Type B pancreatic cell (in vitro differentiated cells): ENCODE measurements at regions not wholly inside any gene's neighbourhood (a gene's known extent, or its start where the extent isn't known, plus 50 kb on each side); places are given as distances from the start of the nearest gene placed in this dataset.

Experiments
- DNase-seq: peaks from one replicate; pipeline ENCODE4 v3.0.0; 2021; ENCODE audit warnings: mixed read lengths; ENCODE audit not compliant: unreplicated experiment; ENCODE audit errors: extremely low spot score
- H3K27ac Mint-ChIP-seq: 2 replicates; pipeline ENCODE4 v1.8.0; 2021; ENCODE audit warnings: mild to moderate bottlenecking, mixed read lengths
- H3K27me3 Mint-ChIP-seq: 2 replicates; pipeline ENCODE4 v1.8.0; 2021; ENCODE audit warnings: mixed read lengths
- H3K36me3 Mint-ChIP-seq: 2 replicates; pipeline ENCODE4 v1.8.0; 2021; ENCODE audit warnings: mixed read lengths
- H3K4me1 Mint-ChIP-seq: one replicate; pipeline ENCODE4 v1.8.0; 2021; ENCODE audit warnings: mixed read lengths; ENCODE audit not compliant: unreplicated experiment
- H3K4me3 Mint-ChIP-seq: 2 replicates; pipeline ENCODE4 v1.8.0; 2021; ENCODE audit warnings: mild to moderate bottlenecking, mixed read lengths
- H3K9me3 Mint-ChIP-seq: 2 replicates; pipeline ENCODE4 v1.8.0; 2021; ENCODE audit warnings: mixed read lengths
- CTCF ChIP-seq: fragments of 200-600 bp; sonication (generic); conservative IDR thresholded peaks from 2 replicates; pipeline ENCODE4 v1.5.0; 2021; ENCODE audit warnings: antibody characterized with exemption, mild to moderate bottlenecking

- no peak overlapping the region for H3K27ac Mint-ChIP-seq
- H3K27me3 Mint-ChIP-seq: no peaks in the 10 kb centered on the region
- H3K4me1 Mint-ChIP-seq: peaks cover 6% of the 10 kb centered on the region
- H3K36me3 Mint-ChIP-seq: no peaks in the 10 kb centered on the region
- TF ChIP-seq CTCF: no peak
- no peak for DNase-seq
- H3K4me3 Mint-ChIP-seq: no peak overlapping the region
- no peaks in the 10 kb centered on the region for H3K9me3 Mint-ChIP-seq
These were observed 306.1 kb downstream of the ZEB2 start for GRCh38 chr2:144213797-144214196.

DNA sequence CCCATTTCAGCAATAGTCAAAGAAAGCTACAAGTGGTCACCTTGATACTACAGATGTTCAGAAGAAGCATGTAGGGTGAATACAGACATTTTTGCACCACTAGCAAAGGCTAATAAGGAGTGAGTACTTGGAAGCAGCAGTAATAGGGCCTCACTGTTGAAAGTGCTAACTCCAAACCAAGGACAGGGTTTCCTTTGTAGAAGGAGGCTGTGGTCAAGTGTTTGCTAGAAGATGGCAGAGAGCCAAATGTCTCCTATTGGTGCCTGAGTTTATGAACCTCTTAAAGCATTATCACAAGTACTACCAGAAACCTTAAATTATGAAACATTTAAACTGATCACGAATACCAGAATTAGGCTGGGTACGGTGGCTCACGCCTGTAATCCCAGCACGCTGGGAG, 308.1 kb downstream of the ZEB2 start:
- H3K4me1 Mint-ChIP-seq: peaks cover 6% of the 10 kb centered on the region
- peaks cover 6% of the 10 kb centered on the region for H3K36me3 Mint-ChIP-seq
- no peak overlapping the region for H3K27ac Mint-ChIP-seq
- no peak overlapping the region for H3K4me3 Mint-ChIP-seq
- no peaks in the 10 kb centered on the region for H3K9me3 Mint-ChIP-seq
- no peak for TF ChIP-seq CTCF
- H3K27me3 Mint-ChIP-seq: no peaks in the 10 kb centered on the region
- DNase-seq: no peak

DNA sequence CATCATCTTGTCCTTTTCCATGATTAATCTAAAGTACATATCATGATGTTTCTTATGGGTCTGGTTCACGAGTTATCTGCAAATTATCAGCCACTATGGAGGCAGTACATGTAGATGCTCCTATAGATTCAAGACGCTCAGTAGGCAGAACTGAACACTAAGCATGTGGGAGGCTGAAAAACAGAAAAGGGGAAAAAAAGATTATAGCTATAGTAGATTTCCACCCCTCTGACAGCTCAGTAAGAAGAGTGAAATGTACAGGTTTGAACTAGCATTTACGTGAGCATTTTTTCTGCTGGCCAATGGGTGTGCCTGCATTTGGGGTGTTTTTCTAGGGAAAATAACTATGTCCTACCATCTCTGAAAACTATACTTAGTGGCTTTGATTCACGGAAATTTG, 308.9 kb downstream of the ZEB2 start:
- Mint-ChIP-seq H3K9me3 (no peaks in the 10 kb centered on the region), H3K27me3 (no peaks in the 10 kb centered on the region), H3K4me3 (no peak overlapping the region), H3K4me1 (peaks cover 4% of the 10 kb centered on the region), H3K27ac (no peak overlapping the region), H3K36me3 (peaks cover 6% of the 10 kb centered on the region)
- no peak for TF ChIP-seq CTCF
- no peak for DNase-seq

DNA sequence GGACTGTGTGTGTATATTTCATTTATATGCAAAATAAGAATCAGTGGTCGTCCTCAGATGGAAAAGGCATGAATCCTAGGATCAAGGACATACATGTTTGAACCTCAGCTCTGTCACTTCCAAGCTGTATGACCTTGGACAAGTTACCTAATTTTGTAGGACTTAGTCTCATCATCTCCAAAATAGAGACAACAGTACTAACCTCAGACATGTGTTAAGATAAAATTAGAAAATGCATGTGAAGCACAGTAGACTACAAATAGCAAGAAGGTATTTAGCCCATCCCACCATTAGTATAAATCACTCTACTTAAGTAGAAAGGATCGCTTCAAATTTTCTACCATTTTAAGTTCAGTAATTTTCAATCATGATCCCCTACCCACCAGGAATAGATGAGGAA, 309.8 kb downstream of the ZEB2 start:
- Mint-ChIP-seq H3K36me3 (peaks cover 6% of the 10 kb centered on the region), H3K9me3 (no peaks in the 10 kb centered on the region), H3K27me3 (no peaks in the 10 kb centered on the region), H3K4me3 (no peak overlapping the region), H3K4me1 (no peaks in the 10 kb centered on the region), H3K27ac (no peak overlapping the region)
- no peak for TF ChIP-seq CTCF
- DNase-seq: no peak

DNA sequence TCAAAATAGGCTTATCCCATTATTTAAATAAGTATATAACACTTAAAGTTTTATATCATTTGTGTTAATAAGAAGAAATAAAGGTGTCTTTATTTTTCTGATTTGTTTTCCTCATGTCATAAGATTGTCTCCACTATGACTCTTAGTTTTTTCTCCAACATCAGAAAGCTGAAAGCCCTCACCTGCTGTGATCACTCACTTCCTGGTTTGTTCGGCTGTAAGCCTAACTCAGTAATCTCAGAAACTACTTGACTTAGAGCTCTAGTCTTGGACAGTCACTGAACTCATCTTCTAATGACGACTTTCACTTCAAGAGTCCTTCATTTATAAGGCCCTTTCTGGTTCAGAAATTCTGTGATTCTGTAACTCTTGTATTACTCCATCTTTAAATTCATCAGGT, 311.0 kb downstream of the ZEB2 start:
- peaks cover 6% of the 10 kb centered on the region for H3K36me3 Mint-ChIP-seq
- DNase-seq: no peak
- H3K27me3 Mint-ChIP-seq: no peaks in the 10 kb centered on the region
- no peaks in the 10 kb centered on the region for H3K9me3 Mint-ChIP-seq
- no peak for TF ChIP-seq CTCF
- no peak overlapping the region for H3K27ac Mint-ChIP-seq
- H3K4me1 Mint-ChIP-seq: no peaks in the 10 kb centered on the region
- H3K4me3 Mint-ChIP-seq: no peak overlapping the region

GRCh38 chr2:144206019-144206418, 313.9 kb downstream of the ZEB2 start:
- H3K27ac Mint-ChIP-seq: no peak overlapping the region
- no peak overlapping the region for H3K4me3 Mint-ChIP-seq
- no peaks in the 10 kb centered on the region for H3K4me1 Mint-ChIP-seq
- H3K36me3 Mint-ChIP-seq: peaks cover 6% of the 10 kb centered on the region
- no peak for TF ChIP-seq CTCF
- DNase-seq: no peak
- H3K27me3 Mint-ChIP-seq: no peaks in the 10 kb centered on the region
- peaks cover 6% of the 10 kb centered on the region for H3K9me3 Mint-ChIP-seq
